ENCODE measurements at regions not wholly inside any gene's neighbourhood (a gene's known extent, or its start where the extent isn't known, plus 50 kb on each side); places are given as distances from the start of the nearest gene placed in this dataset.

GRCh38 chr3:147619921-147620560 is 210.9 kb downstream of the ZIC1 start:
- no peak overlapping the region for H3K4me3 Mint-ChIP-seq
- H3K9me3 Mint-ChIP-seq: peaks cover 7% of the 10 kb centered on the region
- no peaks in the 10 kb centered on the region for H3K27me3 Mint-ChIP-seq
- no peaks in the 10 kb centered on the region for H3K4me1 Mint-ChIP-seq
- H3K36me3 Mint-ChIP-seq (ENCODE audit: low read depth): no peaks in the 10 kb centered on the region
- no peak for ATAC-seq (replicated peaks)
- H3K27ac Mint-ChIP-seq: no peak overlapping the region

- Mint-ChIP-seq H3K4me1 (no peaks in the 10 kb centered on the region), H3K4me3 (no peak overlapping the region), H3K27me3 (no peaks in the 10 kb centered on the region), H3K9me3 (peaks cover 7% of the 10 kb centered on the region), H3K36me3 (ENCODE audit: low read depth) (no peaks in the 10 kb centered on the region), H3K27ac (no peak overlapping the region)
- no peak for ATAC-seq (replicated peaks)
Observed at GRCh38 chr3:147620906-147621305, 211.7 kb downstream of the ZIC1 start.

GRCh38 chr3:147630921-147631415 is 221.8 kb downstream of the ZIC1 start:
- Mint-ChIP-seq H3K4me3 (no peak overlapping the region), H3K27me3 (no peaks in the 10 kb centered on the region), H3K9me3 (peaks cover 8% of the 10 kb centered on the region), H3K4me1 (no peaks in the 10 kb centered on the region), H3K36me3 (ENCODE audit: low read depth) (no peaks in the 10 kb centered on the region), H3K27ac (no peak overlapping the region)
- ATAC-seq (replicated peaks): no peak

GRCh38 chr3:147640781-147641180 is 231.6 kb downstream of the ZIC1 start:
- no peaks in the 10 kb centered on the region for H3K36me3 Mint-ChIP-seq (ENCODE audit: low read depth)
- H3K4me3 Mint-ChIP-seq: no peak overlapping the region
- peaks cover 10% of the 10 kb centered on the region for H3K9me3 Mint-ChIP-seq
- H3K27ac Mint-ChIP-seq: no peak overlapping the region
- ATAC-seq (replicated peaks): no peak
- H3K4me1 Mint-ChIP-seq: no peaks in the 10 kb centered on the region
- no peaks in the 10 kb centered on the region for H3K27me3 Mint-ChIP-seq

- H3K4me3 Mint-ChIP-seq: no peak overlapping the region
- H3K36me3 Mint-ChIP-seq (ENCODE audit: low read depth): no peaks in the 10 kb centered on the region
- no peak overlapping the region for H3K27ac Mint-ChIP-seq
- H3K4me1 Mint-ChIP-seq: no peaks in the 10 kb centered on the region
- H3K9me3 Mint-ChIP-seq: peaks cover 12% of the 10 kb centered on the region
- no peaks in the 10 kb centered on the region for H3K27me3 Mint-ChIP-seq
- ATAC-seq (replicated peaks): no peak
Observed at GRCh38 chr3:147645761-147646160, 236.6 kb downstream of the ZIC1 start.

- Mint-ChIP-seq H3K4me1 (no peaks in the 10 kb centered on the region), H3K4me3 (no peak overlapping the region), H3K27me3 (no peaks in the 10 kb centered on the region), H3K9me3 (peaks cover 5% of the 10 kb centered on the region), H3K27ac (no peak overlapping the region), H3K36me3 (ENCODE audit: low read depth) (no peaks in the 10 kb centered on the region)
- no peak for ATAC-seq (replicated peaks)
Observed at GRCh38 chr3:147649475-147649874, 240.3 kb downstream of the ZIC1 start.

GRCh38 chr3:147651107-147651778 is 242.1 kb downstream of the ZIC1 start:
- no peak overlapping the region for H3K27ac Mint-ChIP-seq

GRCh38 chr3:147652651-147653366 is 243.6 kb downstream of the ZIC1 start:
- no peaks in the 10 kb centered on the region for H3K9me3 Mint-ChIP-seq
- H3K27me3 Mint-ChIP-seq: no peaks in the 10 kb centered on the region
- ATAC-seq (replicated peaks): no peak
- H3K27ac Mint-ChIP-seq: no peak overlapping the region
- H3K4me3 Mint-ChIP-seq: no peak overlapping the region
- H3K36me3 Mint-ChIP-seq (ENCODE audit: low read depth): no peaks in the 10 kb centered on the region
- H3K4me1 Mint-ChIP-seq: no peaks in the 10 kb centered on the region

More at GRCh38 chr3:147651107-147651778, 242.1 kb downstream of the ZIC1 start:
- Mint-ChIP-seq H3K4me1 (no peaks in the 10 kb centered on the region), H3K27me3 (no peaks in the 10 kb centered on the region), H3K36me3 (ENCODE audit: low read depth) (no peaks in the 10 kb centered on the region), H3K9me3 (peaks cover 2% of the 10 kb centered on the region), H3K4me3 (no peak overlapping the region)
- ATAC-seq (replicated peaks): no peak

GRCh38 chr3:147653367-147653923 is 244.3 kb downstream of the ZIC1 start:
- no peak overlapping the region for H3K27ac Mint-ChIP-seq
- H3K36me3 Mint-ChIP-seq (ENCODE audit: low read depth): no peaks in the 10 kb centered on the region
- H3K4me1 Mint-ChIP-seq: no peaks in the 10 kb centered on the region
- H3K9me3 Mint-ChIP-seq: no peaks in the 10 kb centered on the region
- no peaks in the 10 kb centered on the region for H3K27me3 Mint-ChIP-seq
- no peak overlapping the region for H3K4me3 Mint-ChIP-seq
- no peak for ATAC-seq (replicated peaks)

- no peaks in the 10 kb centered on the region for H3K36me3 Mint-ChIP-seq (ENCODE audit: low read depth)
- H3K27me3 Mint-ChIP-seq: no peaks in the 10 kb centered on the region
- no peaks in the 10 kb centered on the region for H3K4me1 Mint-ChIP-seq
- H3K27ac Mint-ChIP-seq: no peak overlapping the region
- ATAC-seq (replicated peaks): no peak
- no peaks in the 10 kb centered on the region for H3K9me3 Mint-ChIP-seq
- no peak overlapping the region for H3K4me3 Mint-ChIP-seq
Observed at GRCh38 chr3:147654827-147655226, 245.7 kb downstream of the ZIC1 start.

- no peak overlapping the region for H3K27ac Mint-ChIP-seq
- no peaks in the 10 kb centered on the region for H3K27me3 Mint-ChIP-seq
- ATAC-seq (replicated peaks): no peak
- no peak overlapping the region for H3K4me3 Mint-ChIP-seq
- no peaks in the 10 kb centered on the region for H3K4me1 Mint-ChIP-seq
- no peaks in the 10 kb centered on the region for H3K9me3 Mint-ChIP-seq
- no peaks in the 10 kb centered on the region for H3K36me3 Mint-ChIP-seq (ENCODE audit: low read depth)
Observed at GRCh38 chr3:147655236-147655635, 246.1 kb downstream of the ZIC1 start.

GRCh38 chr3:147656023-147656422 is 246.9 kb downstream of the ZIC1 start:
- Mint-ChIP-seq H3K27ac (no peak overlapping the region), H3K4me1 (no peaks in the 10 kb centered on the region), H3K36me3 (ENCODE audit: low read depth) (no peaks in the 10 kb centered on the region), H3K4me3 (no peak overlapping the region), H3K27me3 (no peaks in the 10 kb centered on the region), H3K9me3 (no peaks in the 10 kb centered on the region)
- no peak for ATAC-seq (replicated peaks)

GRCh38 chr3:147661916-147662315 is 252.8 kb downstream of the ZIC1 start:
- no peaks in the 10 kb centered on the region for H3K36me3 Mint-ChIP-seq (ENCODE audit: low read depth)
- no peaks in the 10 kb centered on the region for H3K27me3 Mint-ChIP-seq
- peaks cover 3% of the 10 kb centered on the region for H3K9me3 Mint-ChIP-seq
- ATAC-seq (replicated peaks): no peak
- H3K4me1 Mint-ChIP-seq: no peaks in the 10 kb centered on the region
- H3K27ac Mint-ChIP-seq: no peak overlapping the region
- H3K4me3 Mint-ChIP-seq: no peak overlapping the region

- no peak for ATAC-seq (replicated peaks)
- no peak overlapping the region for H3K27ac Mint-ChIP-seq
- no peaks in the 10 kb centered on the region for H3K4me1 Mint-ChIP-seq
- no peak overlapping the region for H3K4me3 Mint-ChIP-seq
- no peaks in the 10 kb centered on the region for H3K36me3 Mint-ChIP-seq (ENCODE audit: low read depth)
- H3K27me3 Mint-ChIP-seq: no peaks in the 10 kb centered on the region
- peaks cover 7% of the 10 kb centered on the region for H3K9me3 Mint-ChIP-seq
Observed at GRCh38 chr3:147662705-147663104, 253.5 kb downstream of the ZIC1 start.

GRCh38 chr3:147669077-147669476 is 259.9 kb downstream of the ZIC1 start:
- ATAC-seq (replicated peaks): no peak
- Mint-ChIP-seq H3K27ac (no peak overlapping the region), H3K27me3 (no peaks in the 10 kb centered on the region), H3K4me3 (no peak overlapping the region), H3K4me1 (no peaks in the 10 kb centered on the region), H3K36me3 (ENCODE audit: low read depth) (no peaks in the 10 kb centered on the region), H3K9me3 (peaks cover 12% of the 10 kb centered on the region)

Measured in activated T-helper 17 cell treated with anti-CD3 and anti-CD28 coated beads, Interleukin-2, amount 50 U/mL, for 72 hours (primary cell).